ENCODE measurements at regions not wholly inside any gene's neighbourhood (a gene's known extent, or its start where the extent isn't known, plus 50 kb on each side); places are given as distances from the start of the nearest gene placed in this dataset.

DNA sequence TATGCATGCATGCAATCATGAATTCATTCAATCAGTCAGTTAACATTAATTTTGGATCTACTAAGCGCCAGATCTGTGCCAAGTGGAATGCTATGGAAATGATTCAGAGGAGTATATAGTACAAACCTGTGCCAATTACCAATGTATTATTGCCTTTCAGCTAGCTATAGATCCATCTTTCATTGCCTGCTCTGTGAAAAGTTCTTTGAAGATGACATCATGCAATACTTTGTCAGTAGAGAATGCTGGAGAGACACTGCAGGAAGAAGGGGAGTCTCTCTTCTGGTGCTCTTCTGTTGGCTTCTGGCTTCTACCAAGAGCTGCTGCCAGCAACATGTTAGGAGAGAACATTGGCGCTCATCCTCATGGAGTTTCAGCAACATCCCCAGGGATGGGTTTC, 81.0 kb upstream of the LMCD1 start:
- H3K27ac ChIP-seq (ENCODE audit: low read length), result no peak overlapping the region
- CTCF ChIA-PET, result no interaction called here
- in situ Hi-C loops (cut with HindIII; ENCODE audit: low pct_unique_long_range_greater_than_20kb, low sequenced_read_pairs), result no loop called here

GRCh38 chr3:8421267-8421666, 80.4 kb upstream of the LMCD1 start:
- Histone ChIP-seq H3K9me3 (ENCODE audit: control insufficient read depth, insufficient read depth, low read depth, low read length) (no peaks in the 10 kb centered on the region; the same call in 1 of the 2 replicates), H3K36me3 (ENCODE audit: control insufficient read depth, insufficient read depth, low read length) (no peaks in the 10 kb centered on the region), H3K27ac (ENCODE audit: low read length) (no peak overlapping the region), H3K27me3 (ENCODE audit: control insufficient read depth, insufficient read depth, low read length) (no peaks in the 10 kb centered on the region), H3K4me3 (ENCODE audit: low read depth in 2 of 2, low read length in 2 of 2) (no peak overlapping the region), H3K4me1 (ENCODE audit: control insufficient read depth, insufficient read depth, low read length) (no peaks in the 10 kb centered on the region)
- intact Hi-C loops (cut with micrococcal nuclease; ENCODE audit: unreplicated experiment), result no loop called here
- BruUV-seq (replicated peaks), result no TSS peak
- TF ChIP-seq CTCF (IDR thresholded peaks at IDR 0.05) (peak; percentile 21; the same call in 1 of the 2 replicates), SIN3A (IDR thresholded peaks at IDR 0.05; ENCODE audit: borderline replicate concordance, insufficient read depth, low read depth, low read length) (no peak)
- in situ Hi-C loops (cut with HindIII; ENCODE audit: low pct_unique_long_range_greater_than_20kb, low sequenced_read_pairs), result no loop called here
- ATAC-seq (no peak), DNase-seq (ENCODE audit: low read depth, low spot score) (no peak)
- ChIA-PET POLR2A (no interaction called here), CTCF (no interaction called here)

More for the DNA sequence above, 81.0 kb upstream of the LMCD1 start:
- Histone ChIP-seq H3K4me3 (ENCODE audit: low read depth in 2 of 2, low read length in 2 of 2) (no peak overlapping the region), H3K27me3 (ENCODE audit: control insufficient read depth, insufficient read depth, low read length) (no peaks in the 10 kb centered on the region), H3K4me1 (ENCODE audit: control insufficient read depth, insufficient read depth, low read length) (no peaks in the 10 kb centered on the region), H3K9me3 (ENCODE audit: control insufficient read depth, insufficient read depth, low read depth, low read length) (no peaks in the 10 kb centered on the region; the same call in 1 of the 2 replicates), H3K36me3 (ENCODE audit: control insufficient read depth, insufficient read depth, low read length) (no peaks in the 10 kb centered on the region)
- intact Hi-C loops (cut with micrococcal nuclease; ENCODE audit: unreplicated experiment), result no loop called here
- no peak for ATAC-seq
- no peak for TF ChIP-seq SIN3A (IDR thresholded peaks at IDR 0.05; ENCODE audit: borderline replicate concordance, insufficient read depth, low read depth, low read length)
- TF ChIP-seq, protein P1, sequence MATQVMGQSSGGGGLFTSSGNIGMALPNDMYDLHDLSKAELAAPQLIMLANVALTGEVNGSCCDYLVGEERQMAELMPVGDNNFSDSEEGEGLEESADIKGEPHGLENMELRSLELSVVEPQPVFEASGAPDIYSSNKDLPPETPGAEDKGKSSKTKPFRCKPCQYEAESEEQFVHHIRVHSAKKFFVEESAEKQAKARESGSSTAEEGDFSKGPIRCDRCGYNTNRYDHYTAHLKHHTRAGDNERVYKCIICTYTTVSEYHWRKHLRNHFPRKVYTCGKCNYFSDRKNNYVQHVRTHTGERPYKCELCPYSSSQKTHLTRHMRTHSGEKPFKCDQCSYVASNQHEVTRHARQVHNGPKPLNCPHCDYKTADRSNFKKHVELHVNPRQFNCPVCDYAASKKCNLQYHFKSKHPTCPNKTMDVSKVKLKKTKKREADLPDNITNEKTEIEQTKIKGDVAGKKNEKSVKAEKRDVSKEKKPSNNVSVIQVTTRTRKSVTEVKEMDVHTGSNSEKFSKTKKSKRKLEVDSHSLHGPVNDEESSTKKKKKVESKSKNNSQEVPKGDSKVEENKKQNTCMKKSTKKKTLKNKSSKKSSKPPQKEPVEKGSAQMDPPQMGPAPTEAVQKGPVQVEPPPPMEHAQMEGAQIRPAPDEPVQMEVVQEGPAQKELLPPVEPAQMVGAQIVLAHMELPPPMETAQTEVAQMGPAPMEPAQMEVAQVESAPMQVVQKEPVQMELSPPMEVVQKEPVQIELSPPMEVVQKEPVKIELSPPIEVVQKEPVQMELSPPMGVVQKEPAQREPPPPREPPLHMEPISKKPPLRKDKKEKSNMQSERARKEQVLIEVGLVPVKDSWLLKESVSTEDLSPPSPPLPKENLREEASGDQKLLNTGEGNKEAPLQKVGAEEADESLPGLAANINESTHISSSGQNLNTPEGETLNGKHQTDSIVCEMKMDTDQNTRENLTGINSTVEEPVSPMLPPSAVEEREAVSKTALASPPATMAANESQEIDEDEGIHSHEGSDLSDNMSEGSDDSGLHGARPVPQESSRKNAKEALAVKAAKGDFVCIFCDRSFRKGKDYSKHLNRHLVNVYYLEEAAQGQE (IDR thresholded peaks at IDR 0.05; ENCODE audit: insufficient read depth in 1 of 2, low read depth in 2 of 2, low read length in 1 of 2), result no peak
- no peak for TF ChIP-seq TCF7L2 (IDR thresholded peaks at IDR 0.05; ENCODE audit: low read depth, low read length)
- no peak for TF ChIP-seq CTCF (IDR thresholded peaks at IDR 0.05)
- TF ChIP-seq POLR2AphosphoS5 (IDR thresholded peaks at IDR 0.05; ENCODE audit: low read depth, low read length), result no peak
- no peak for DNase-seq (ENCODE audit: low read depth, low spot score)
- POLR2A ChIA-PET, result no interaction called here
- no TSS peak for BruUV-seq (replicated peaks)
